Erythroblast (primary cell): ENCODE measurements at regions not wholly inside any gene's neighbourhood (a gene's known extent, or its start where the extent isn't known, plus 50 kb on each side); places are given as distances from the start of the nearest gene placed in this dataset.

Source experiments
- GATA1 ChIP-seq: IDR thresholded peaks from 2 replicates; pipeline ENCODE4 v1.6.1; 2011; ENCODE audit warnings: low read depth, mild to moderate bottlenecking, control low read depth, low read length, moderate library complexity
- POLR2A ChIP-seq: IDR thresholded peaks from 2 replicates; pipeline ENCODE4 v1.6.1; 2011; ENCODE audit warnings: mild to moderate bottlenecking, low read length

- TF ChIP-seq POLR2A (no peak), GATA1 (no peak)
Observed at GRCh38 chr13:50285283-50285682, 270.0 kb downstream of the KCNRG start.
